ENCODE measurements at regions not wholly inside any gene's neighbourhood (a gene's known extent, or its start where the extent isn't known, plus 50 kb on each side); places are given as distances from the start of the nearest gene placed in this dataset.

- TF ChIP-seq POLR2A (IDR thresholded peaks at IDR 0.05; ENCODE audit: low read length) (no peak), GATA1 (IDR thresholded peaks at IDR 0.05; ENCODE audit: low read depth, low read length) (no peak)
Measured at GRCh38 chr9:106467113-106467864, 395.7 kb upstream of the ZNF462 start.
